OCI-LY3 (cell line): ENCODE measurements at regions not wholly inside any gene's neighbourhood (a gene's known extent, or its start where the extent isn't known, plus 50 kb on each side); places are given as distances from the start of the nearest gene placed in this dataset.

Experiments used
- H2AFZ ChIP-seq: fragments of 200-600, 300-600 bp; shearing (Covaris generic); 2 replicates; pipeline ENCODE4 v1.6.0; 2014; ENCODE audit warnings: antibody characterized with exemption, low read depth, low read length
- H3K27ac ChIP-seq: fragments of 200-600, 300-600 bp; sonication (generic); 2 replicates; pipeline ENCODE4 v1.5.1; 2014; ENCODE audit warnings: mild to moderate bottlenecking, low read length, moderate library complexity, mixed read lengths
- H3K27me3 ChIP-seq: fragments of 200-600, 300-600 bp; sonication (generic); 2 replicates; pipeline ENCODE4 v1.6.1; 2014; ENCODE audit warnings: low read depth, low read length, mixed read lengths
- H3K36me3 ChIP-seq: fragments of 200-600, 300-600 bp; sonication (generic); replicated peaks from 2 replicates; pipeline ENCODE3; 2014; ENCODE audit warnings: low read depth, low read length, mixed read lengths
- H3K4me1 ChIP-seq: fragments of 300-600, 200-600 bp; sonication (generic); 2 replicates; pipeline ENCODE4 v1.6.1; 2014; ENCODE audit warnings: low read length, mixed read lengths
- H3K4me2 ChIP-seq: fragments of 200-600, 300-600 bp; sonication (generic); 2 replicates; pipeline ENCODE4 v1.6.1; 2014; ENCODE audit warnings: low read length, mixed read lengths
- H3K4me3 ChIP-seq: fragments of 300-600, 200-600 bp; sonication (generic); 2 replicates; pipeline ENCODE4 v1.5.1; 2014; ENCODE audit warnings: antibody characterized with exemption, mild to moderate bottlenecking, low read length, moderate library complexity
- H3K79me2 ChIP-seq: fragments of 300-600, 200-600 bp; shearing (Covaris generic); 2 replicates; pipeline ENCODE4 v1.6.1; 2014; ENCODE audit warnings: mild to moderate bottlenecking, low read length, mixed read lengths
- H3K9ac ChIP-seq: fragments of 300-600, 200-600 bp; shearing (Covaris generic); 2 replicates; pipeline ENCODE4 v1.6.0; 2014; ENCODE audit warnings: mild to moderate bottlenecking, low read length, moderate library complexity
- H3K9me3 ChIP-seq: fragments of 200-600, 300-600 bp; shearing (Covaris generic); 2 replicates; pipeline ENCODE4 v1.6.1; 2014; ENCODE audit warnings: low read length, mixed read lengths; ENCODE audit not compliant: insufficient read depth
- H4K20me1 ChIP-seq: fragments of 200-600, 300-600 bp; sonication (generic); 2 replicates; pipeline ENCODE4 v1.6.1; 2016; ENCODE audit warnings: low read length, mixed read lengths; ENCODE audit not compliant: insufficient read depth
- EZH2phosphoT487 ChIP-seq: fragments of 200-600 bp; shearing (Covaris generic); IDR thresholded peaks from 2 replicates; pipeline ENCODE4 v1.6.1; 2018; ENCODE audit warnings: antibody characterized with exemption, mixed run types, low read depth
- TF ChIP-seq, protein P1 (sequence below): fragments of 200-600, 300-600 bp; sonication (generic); IDR thresholded peaks from 2 replicates; pipeline ENCODE4 v1.5.1; 2014; ENCODE audit warnings: antibody characterized with exemption, low read length, low read depth

DNA sequence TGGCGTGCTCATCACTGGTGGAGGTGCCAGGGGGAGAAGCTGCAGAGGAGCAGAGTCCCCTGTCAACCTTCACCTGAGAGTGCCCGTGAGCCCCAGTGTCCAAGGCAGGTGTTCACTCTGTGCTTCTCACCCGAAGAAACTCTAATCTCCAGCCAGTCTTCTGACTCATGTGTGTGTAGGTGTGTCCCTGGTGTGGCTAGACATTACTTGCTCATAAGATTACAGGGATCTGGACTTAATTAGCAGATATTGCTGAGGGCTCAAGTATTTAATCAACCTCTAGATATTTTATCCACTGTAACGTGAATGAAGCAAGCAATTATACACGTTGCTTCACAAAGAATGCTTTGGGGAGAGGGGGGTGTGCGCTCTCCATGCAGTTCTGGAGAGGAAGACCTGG, 72.5 kb downstream of the MED10 start:
- TF ChIP-seq, protein P1, sequence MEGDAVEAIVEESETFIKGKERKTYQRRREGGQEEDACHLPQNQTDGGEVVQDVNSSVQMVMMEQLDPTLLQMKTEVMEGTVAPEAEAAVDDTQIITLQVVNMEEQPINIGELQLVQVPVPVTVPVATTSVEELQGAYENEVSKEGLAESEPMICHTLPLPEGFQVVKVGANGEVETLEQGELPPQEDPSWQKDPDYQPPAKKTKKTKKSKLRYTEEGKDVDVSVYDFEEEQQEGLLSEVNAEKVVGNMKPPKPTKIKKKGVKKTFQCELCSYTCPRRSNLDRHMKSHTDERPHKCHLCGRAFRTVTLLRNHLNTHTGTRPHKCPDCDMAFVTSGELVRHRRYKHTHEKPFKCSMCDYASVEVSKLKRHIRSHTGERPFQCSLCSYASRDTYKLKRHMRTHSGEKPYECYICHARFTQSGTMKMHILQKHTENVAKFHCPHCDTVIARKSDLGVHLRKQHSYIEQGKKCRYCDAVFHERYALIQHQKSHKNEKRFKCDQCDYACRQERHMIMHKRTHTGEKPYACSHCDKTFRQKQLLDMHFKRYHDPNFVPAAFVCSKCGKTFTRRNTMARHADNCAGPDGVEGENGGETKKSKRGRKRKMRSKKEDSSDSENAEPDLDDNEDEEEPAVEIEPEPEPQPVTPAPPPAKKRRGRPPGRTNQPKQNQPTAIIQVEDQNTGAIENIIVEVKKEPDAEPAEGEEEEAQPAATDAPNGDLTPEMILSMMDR, result no peak
- TF ChIP-seq EZH2phosphoT487, result no peak
- Histone ChIP-seq H3K9ac (no peak overlapping the region), H3K4me1 (no peaks in the 10 kb centered on the region), H4K20me1 (no peaks in the 10 kb centered on the region), H2AFZ (no peak overlapping the region), H3K9me3 (no peaks in the 10 kb centered on the region), H3K27ac (no peak overlapping the region), H3K4me2 (no peak overlapping the region), H3K27me3 (no peaks in the 10 kb centered on the region), H3K4me3 (no peak overlapping the region), H3K36me3 (no peaks in the 10 kb centered on the region), H3K79me2 (no peaks in the 10 kb centered on the region)

DNA sequence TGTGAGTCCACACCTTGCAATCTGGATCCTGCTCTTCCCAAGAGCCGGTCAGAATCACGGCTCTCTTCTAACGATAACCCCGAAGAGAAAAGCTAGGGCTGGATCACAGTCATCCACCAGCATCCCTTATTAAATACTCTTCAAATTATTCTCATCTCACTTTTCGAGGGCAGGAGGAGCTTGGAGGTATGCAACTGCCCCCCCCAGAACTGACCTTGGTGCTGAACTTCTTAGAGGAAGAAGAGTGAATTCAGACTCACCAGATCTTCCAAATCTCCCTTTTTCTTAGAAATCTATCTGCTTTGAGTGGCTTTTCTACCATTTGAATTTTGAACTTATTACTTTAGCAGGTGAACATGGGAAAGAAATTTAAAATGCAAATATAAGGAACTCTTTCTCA, 75.7 kb downstream of the MED10 start:
- Histone ChIP-seq H3K4me3 (no peak overlapping the region), H2AFZ (no peak overlapping the region), H3K9me3 (no peaks in the 10 kb centered on the region), H4K20me1 (no peaks in the 10 kb centered on the region), H3K9ac (no peak overlapping the region), H3K27me3 (no peaks in the 10 kb centered on the region), H3K36me3 (no peaks in the 10 kb centered on the region), H3K27ac (no peak overlapping the region), H3K4me2 (no peak overlapping the region), H3K79me2 (no peaks in the 10 kb centered on the region), H3K4me1 (no peaks in the 10 kb centered on the region)
- no peak for TF ChIP-seq EZH2phosphoT487
- TF ChIP-seq, protein P1, result no peak

DNA sequence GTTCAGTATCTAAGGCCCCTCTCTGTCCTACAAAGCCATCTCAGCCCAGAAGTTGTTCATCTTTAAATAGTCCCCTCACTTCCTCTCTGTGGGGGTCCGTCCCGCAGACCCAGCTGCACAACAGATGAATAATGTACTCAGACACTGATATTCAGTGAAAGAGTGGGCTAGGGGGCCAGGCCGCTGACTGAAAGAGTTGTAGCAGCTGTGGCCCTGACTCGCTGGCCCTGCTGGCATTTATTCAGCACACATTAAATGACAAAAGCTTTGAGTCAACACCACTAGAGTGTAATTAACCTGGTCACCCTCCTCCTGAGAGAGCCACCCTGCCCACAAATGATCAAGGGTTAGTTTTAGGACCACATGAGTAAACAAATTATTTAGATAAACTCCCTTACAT, 76.3 kb downstream of the MED10 start:
- no peak overlapping the region for H3K27ac ChIP-seq
- H3K4me2 ChIP-seq, result no peak overlapping the region
- no peaks in the 10 kb centered on the region for H3K79me2 ChIP-seq
- H3K9ac ChIP-seq, result no peak overlapping the region
- no peaks in the 10 kb centered on the region for H3K9me3 ChIP-seq
- no peak overlapping the region for H3K4me3 ChIP-seq
- TF ChIP-seq EZH2phosphoT487, result no peak
- TF ChIP-seq, protein P1, result no peak
- H3K4me1 ChIP-seq, result no peaks in the 10 kb centered on the region
- H3K36me3 ChIP-seq, result no peaks in the 10 kb centered on the region
- H3K27me3 ChIP-seq, result no peaks in the 10 kb centered on the region
- no peaks in the 10 kb centered on the region for H4K20me1 ChIP-seq
- no peak overlapping the region for H2AFZ ChIP-seq

DNA sequence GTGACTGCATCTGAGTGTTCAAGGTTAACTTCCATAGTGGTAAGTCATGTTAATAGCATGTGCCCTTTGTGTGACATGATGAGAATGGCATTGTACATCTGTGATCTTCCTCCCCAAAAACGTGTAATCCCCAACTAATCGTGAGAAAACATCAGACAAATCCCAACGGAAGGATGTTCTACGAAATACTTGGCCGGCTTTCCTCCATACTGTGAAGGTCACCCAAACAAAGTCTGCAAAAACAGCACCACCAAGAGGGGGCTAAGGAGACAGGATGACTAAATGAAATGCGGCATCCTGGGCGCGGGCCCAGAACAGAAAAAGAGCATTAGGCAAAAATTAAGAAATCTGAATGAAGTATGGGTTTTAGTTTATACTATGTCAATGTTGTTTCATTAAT, 81.8 kb downstream of the MED10 start:
- H3K36me3 ChIP-seq, result no peaks in the 10 kb centered on the region
- H4K20me1 ChIP-seq, result no peaks in the 10 kb centered on the region
- H3K9ac ChIP-seq, result no peak overlapping the region
- no peaks in the 10 kb centered on the region for H3K4me1 ChIP-seq
- H3K9me3 ChIP-seq, result no peaks in the 10 kb centered on the region
- H3K79me2 ChIP-seq, result no peaks in the 10 kb centered on the region
- H3K4me2 ChIP-seq, result no peak overlapping the region
- no peaks in the 10 kb centered on the region for H3K27me3 ChIP-seq
- H3K4me3 ChIP-seq, result no peak overlapping the region
- H3K27ac ChIP-seq, result no peak overlapping the region
- no peak overlapping the region for H2AFZ ChIP-seq
- TF ChIP-seq, protein P1, result no peak
- no peak for TF ChIP-seq EZH2phosphoT487
